Suprapubic skin (tissue), 4 donors: ENCODE measurements at regions not wholly inside any gene's neighbourhood (a gene's known extent, or its start where the extent isn't known, plus 50 kb on each side); places are given as distances from the start of the nearest gene placed in this dataset.

ENCODE experiments used
- DNase-seq, 2 donors: peaks; one replicate each; pipeline ENCODE4 v3.0.0-alpha.2; 2019; ENCODE audit warnings: low spot score in 2 of 2
- H3K27ac ChIP-seq: fragments of 200-600 bp; sonication (generic); one replicate; pipeline ENCODE4 v1.5.1; 2019
- H3K27me3 ChIP-seq: fragments of 200-600 bp; sonication (generic); one replicate; pipeline ENCODE4 v1.5.1; 2019
- H3K36me3 ChIP-seq: fragments of 200-600 bp; sonication (generic); one replicate; pipeline ENCODE4 v1.5.1; 2019
- H3K4me1 ChIP-seq: fragments of 200-600 bp; sonication (generic); one replicate; pipeline ENCODE4 v1.5.1; 2019
- H3K4me3 ChIP-seq: fragments of 200-600 bp; sonication (generic); one replicate; pipeline ENCODE4 v1.5.1; 2019; ENCODE audit warnings: mild to moderate bottlenecking
- H3K9me3 ChIP-seq: fragments of 200-600 bp; sonication (generic); one replicate; pipeline ENCODE4 v1.5.1; 2019
- CTCF ChIP-seq, 2 donors: fragments of 200-600 bp in 1 of 2; fragments of 450-650 bp in 1 of 2; sonication (generic) in 1 of 2; IDR thresholded peaks; one replicate each; pipeline ENCODE4 v1.5.1; 2016 to 2019; ENCODE audit warnings: antibody characterized with exemption in 2 of 2, mild to moderate bottlenecking in 1 of 2, moderate library complexity in 1 of 2
- EP300 ChIP-seq: sonication (generic); formaldehyde crosslinking; IDR thresholded peaks from one replicate; pipeline ENCODE4 v1.6.1; 2017; ENCODE audit warnings: antibody characterized with exemption
- POLR2A ChIP-seq, 2 donors: fragments of 450-650 bp; IDR thresholded peaks; one replicate each; pipeline ENCODE4 v1.6.1; 2017; ENCODE audit warnings: antibody characterized with exemption in 2 of 2, mild to moderate bottlenecking in 2 of 2, moderate library complexity in 2 of 2
- POLR2AphosphoS5 ChIP-seq, 3 donors: sonication (generic); formaldehyde crosslinking; IDR thresholded peaks; one replicate each; pipeline ENCODE4 v1.6.1; 2017; ENCODE audit warnings: antibody characterized with exemption in 3 of 3
- WGBS: methylation state at CpG from one replicate; pipeline ENCODE4 v1.1.5; 2018; 5-methylcytosine and 5-hydroxymethylcytosine counted together

- Histone ChIP-seq H3K27me3 (no peaks in the 10 kb centered on the region), H3K4me3 (no peak overlapping the region), H3K36me3 (no peaks in the 10 kb centered on the region), H3K9me3 (no peaks in the 10 kb centered on the region), H3K4me1 (peaks cover 4% of the 10 kb centered on the region), H3K27ac (no peak overlapping the region)
- 57% methylated on average over 1 of the region's 1 CpG for WGBS
- no peak for DNase-seq
- TF ChIP-seq EP300: no peak
- TF ChIP-seq CTCF (IDR thresholded peaks at IDR 0.05): no peak
- no peak for TF ChIP-seq POLR2A (IDR thresholded peaks at IDR 0.05)
- no peak for TF ChIP-seq POLR2AphosphoS5 (IDR thresholded peaks at IDR 0.05)
Observed at GRCh38 chr11:15645201-15645600, 530.5 kb downstream of the INSC start.

DNA sequence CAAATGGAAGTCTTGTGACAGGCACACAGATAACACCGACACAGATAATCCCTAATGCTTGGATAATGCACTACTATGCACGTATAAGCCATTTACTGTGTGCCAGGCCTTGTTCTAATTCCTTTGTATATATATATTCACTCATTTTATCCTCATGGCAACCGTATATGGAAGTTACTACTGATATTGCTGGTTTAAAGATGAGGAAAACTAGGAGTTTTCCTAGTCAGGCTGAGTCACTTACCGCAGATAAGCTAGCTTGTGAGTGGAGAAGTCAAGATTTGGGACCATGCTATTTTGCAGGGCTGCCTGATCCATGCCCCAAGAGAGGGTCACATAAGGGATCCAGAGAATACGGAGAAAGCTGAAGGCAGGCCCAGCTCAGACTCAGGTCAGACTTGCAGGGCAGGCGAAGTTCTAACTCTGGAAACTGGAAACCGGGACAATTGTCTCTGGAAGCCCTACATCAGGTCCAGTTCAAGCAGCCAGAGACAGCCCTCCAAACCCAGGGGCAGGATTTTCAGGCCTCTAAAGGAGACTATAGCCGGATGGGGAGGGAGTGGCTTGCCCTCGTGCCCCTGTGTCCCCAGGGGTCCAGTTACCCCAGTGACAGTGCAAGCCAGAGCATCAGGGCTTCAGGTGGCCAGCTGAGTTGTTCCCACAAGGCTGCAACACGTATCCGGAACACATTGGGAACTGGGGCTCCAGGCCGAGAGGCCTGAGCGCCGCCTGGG is 534.8 kb downstream of the INSC start:
- TF ChIP-seq EP300: no peak
- TF ChIP-seq POLR2AphosphoS5 (IDR thresholded peaks at IDR 0.05): no peak
- no peak for TF ChIP-seq CTCF (IDR thresholded peaks at IDR 0.05)
- no peak for TF ChIP-seq POLR2A (IDR thresholded peaks at IDR 0.05)
- 93% methylated on average over 6 of the region's 14 CpGs for WGBS
- Histone ChIP-seq H3K4me3 (peak overlapping the region; percentile 48), H3K9me3 (no peaks in the 10 kb centered on the region), H3K36me3 (no peaks in the 10 kb centered on the region), H3K27me3 (no peaks in the 10 kb centered on the region), H3K27ac (no peak overlapping the region), H3K4me1 (peaks cover 13% of the 10 kb centered on the region)
- no peak for DNase-seq

DNA sequence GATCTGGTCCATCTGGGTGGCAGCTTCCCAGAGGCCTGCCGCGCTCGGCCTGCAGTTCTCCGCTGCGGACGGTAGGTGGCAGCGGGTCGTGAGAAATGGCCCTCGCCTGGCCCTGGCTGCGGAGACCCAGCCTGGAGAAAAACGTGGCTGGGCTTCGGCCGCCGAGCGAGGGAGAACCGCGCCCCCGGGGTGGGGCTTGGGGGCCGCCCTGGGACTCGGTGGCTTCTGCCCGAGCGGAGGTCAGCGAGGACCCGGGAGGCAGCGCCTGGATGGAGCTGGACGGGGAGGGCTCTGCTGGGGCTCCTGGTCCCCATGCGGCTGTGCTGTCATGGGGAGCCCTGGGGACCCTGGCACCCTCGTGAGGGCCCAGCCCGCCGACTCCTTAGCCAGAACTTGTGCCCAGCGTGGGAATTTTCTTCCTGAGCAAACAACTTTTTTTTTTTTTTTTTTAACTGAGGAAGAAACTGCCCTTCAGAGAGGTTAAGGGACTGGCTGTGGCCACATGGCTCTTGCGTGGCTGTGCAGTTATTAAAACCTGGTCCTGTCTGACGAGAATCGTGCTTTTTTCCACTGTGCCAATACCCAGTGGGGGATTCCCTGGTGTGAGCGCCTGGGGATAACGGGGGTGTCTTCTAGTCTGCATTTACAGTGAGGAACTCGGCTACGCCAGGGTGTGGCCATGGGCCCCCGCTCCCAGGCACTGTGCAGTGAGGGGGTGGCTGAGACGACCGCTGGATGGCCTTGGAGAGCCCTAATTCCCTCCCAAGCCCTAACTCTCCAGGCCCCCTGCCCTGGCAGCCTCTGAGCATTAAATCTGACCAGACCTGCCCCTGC is 535.6 kb downstream of the INSC start:
- Histone ChIP-seq H3K27me3 (no peaks in the 10 kb centered on the region), H3K27ac (no peak overlapping the region), H3K4me1 (peaks cover 13% of the 10 kb centered on the region), H3K9me3 (no peaks in the 10 kb centered on the region), H3K36me3 (no peaks in the 10 kb centered on the region), H3K4me3 (peak overlapping the region; percentile 48)
- peak; percentile 93 for DNase-seq
- 2% methylated on average over 17 of the region's 41 CpGs for WGBS
- TF ChIP-seq POLR2A (IDR thresholded peaks at IDR 0.05) (no peak), CTCF (IDR thresholded peaks at IDR 0.05) (peak; percentile 84 to 99), POLR2AphosphoS5 (IDR thresholded peaks at IDR 0.05) (peak in 2 of 3 donors; percentile 45 to 75)

GRCh38 chr11:15651033-15651432 is 536.3 kb downstream of the INSC start:
- WGBS: 84% methylated on average over 22 of the region's 22 CpGs

More at GRCh38 chr11:15651033-15651432, 536.3 kb downstream of the INSC start:
- no peak for TF ChIP-seq POLR2AphosphoS5 (IDR thresholded peaks at IDR 0.05)
- TF ChIP-seq EP300: no peak
- TF ChIP-seq CTCF (IDR thresholded peaks at IDR 0.05): no peak
- TF ChIP-seq POLR2A (IDR thresholded peaks at IDR 0.05): no peak
- H3K36me3 ChIP-seq: no peaks in the 10 kb centered on the region
- H3K27me3 ChIP-seq: no peaks in the 10 kb centered on the region
- H3K9me3 ChIP-seq: no peaks in the 10 kb centered on the region
- no peak overlapping the region for H3K27ac ChIP-seq
- peaks cover 13% of the 10 kb centered on the region for H3K4me1 ChIP-seq
- DNase-seq: no peak
- no peak overlapping the region for H3K4me3 ChIP-seq
